PC-9 (cell line): ENCODE measurements at regions not wholly inside any gene's neighbourhood (a gene's known extent, or its start where the extent isn't known, plus 50 kb on each side); places are given as distances from the start of the nearest gene placed in this dataset.

Experiments used
- CTCF ChIP-seq: fragments of 200-600 bp; sonication (generic); conservative IDR thresholded peaks from 2 replicates; pipeline ENCODE4 v1.6.1; 2017; ENCODE audit warnings: mixed run types, antibody characterized with exemption, mild to moderate bottlenecking, moderate library complexity
- EZH2 ChIP-seq: fragments of 200-600 bp; sonication (generic); IDR thresholded peaks from 2 replicates; pipeline ENCODE4 v1.8.0; 2017; ENCODE audit warnings: antibody characterized with exemption, low read depth

GRCh38 chr14:43579671-43580070 lies 927.4 kb downstream of the FSCB start:
- TF ChIP-seq CTCF (no peak), EZH2 (no peak)
